ENCODE measurements at regions not wholly inside any gene's neighbourhood (a gene's known extent, or its start where the extent isn't known, plus 50 kb on each side); places are given as distances from the start of the nearest gene placed in this dataset.

- no peak for DNase-seq (ENCODE audit: low read depth)
Measured at GRCh38 chr12:89951050-89951693, 242.5 kb upstream of the ATP2B1 start.

- no peak for DNase-seq (ENCODE audit: low read depth)
Measured at GRCh38 chr12:89950421-89950820, 241.8 kb upstream of the ATP2B1 start.

- DNase-seq (ENCODE audit: low read depth), result peak; percentile 19
Measured at GRCh38 chr12:89949457-89950195, 241.0 kb upstream of the ATP2B1 start.

GRCh38 chr12:89948271-89949175 lies 239.9 kb upstream of the ATP2B1 start:
- DNase-seq (ENCODE audit: low read depth), result no peak

GRCh38 chr12:89947437-89948270 lies 239.0 kb upstream of the ATP2B1 start:
- DNase-seq (ENCODE audit: low read depth), result no peak

GRCh38 chr12:89946518-89947135 lies 238.0 kb upstream of the ATP2B1 start:
- no peak for DNase-seq (ENCODE audit: low read depth)

- DNase-seq (ENCODE audit: low read depth), result no peak
Measured at GRCh38 chr12:89945123-89945522, 236.5 kb upstream of the ATP2B1 start.

- DNase-seq (ENCODE audit: low read depth), result no peak
Measured at GRCh38 chr12:89943463-89943862, 234.8 kb upstream of the ATP2B1 start.

GRCh38 chr12:89941436-89941835 lies 232.8 kb upstream of the ATP2B1 start:
- no peak for DNase-seq (ENCODE audit: low read depth)

GRCh38 chr12:89939522-89940215 lies 231.0 kb upstream of the ATP2B1 start:
- no peak for DNase-seq (ENCODE audit: low read depth)

- DNase-seq (ENCODE audit: low read depth), result no peak
Measured at GRCh38 chr12:89936631-89937030, 228.0 kb upstream of the ATP2B1 start.

GRCh38 chr12:89935850-89936249 lies 227.2 kb upstream of the ATP2B1 start:
- no peak for DNase-seq (ENCODE audit: low read depth)

- DNase-seq (ENCODE audit: low read depth), result no peak
Measured at GRCh38 chr12:89933911-89934310, 225.3 kb upstream of the ATP2B1 start.

GRCh38 chr12:89932954-89933353 lies 224.3 kb upstream of the ATP2B1 start:
- DNase-seq (ENCODE audit: low read depth), result no peak

- DNase-seq (ENCODE audit: low read depth), result no peak
Measured at GRCh38 chr12:89928467-89928866, 219.8 kb upstream of the ATP2B1 start.

- no peak for DNase-seq (ENCODE audit: low read depth)
Measured at GRCh38 chr12:89927226-89927698, 218.6 kb upstream of the ATP2B1 start.

GRCh38 chr12:89924191-89924590 lies 215.6 kb upstream of the ATP2B1 start:
- DNase-seq (ENCODE audit: low read depth), result no peak

GRCh38 chr12:89923091-89923490 lies 214.5 kb upstream of the ATP2B1 start:
- DNase-seq (ENCODE audit: low read depth), result no peak

GRCh38 chr12:89920866-89921265 lies 212.2 kb upstream of the ATP2B1 start:
- DNase-seq (ENCODE audit: low read depth), result no peak

GRCh38 chr12:89919241-89919906 lies 210.7 kb upstream of the ATP2B1 start:
- DNase-seq (ENCODE audit: low read depth), result no peak

Data from stimulated activated CD8-positive, alpha-beta memory T cell treated with anti-CD3 and anti-CD28 coated beads, Interleukin-15, amount 100 ng/mL, for 1 hour (primary cell).